AG10803 (cell line): ENCODE measurements at regions not wholly inside any gene's neighbourhood (a gene's known extent, or its start where the extent isn't known, plus 50 kb on each side); places are given as distances from the start of the nearest gene placed in this dataset.
A peak's percentile ranks its signal among the peaks of the same experiment; 100 is the strongest.

Experiments
- DNase-seq: peaks from one replicate; pipeline ENCODE4 v3.0.0; 2010; ENCODE audit warnings: low read depth
- H3K4me3 ChIP-seq: 2 replicates; pipeline ENCODE4 v1.5.1; 2011; ENCODE audit warnings: mild to moderate bottlenecking, low read length, control low read depth
- TF ChIP-seq, protein P1 (sequence below): conservative IDR thresholded peaks from 2 replicates; pipeline ENCODE4 v1.5.1; 2011; ENCODE audit warnings: mild to moderate bottlenecking, low read length, control low read depth, inconsistent platforms

DNA sequence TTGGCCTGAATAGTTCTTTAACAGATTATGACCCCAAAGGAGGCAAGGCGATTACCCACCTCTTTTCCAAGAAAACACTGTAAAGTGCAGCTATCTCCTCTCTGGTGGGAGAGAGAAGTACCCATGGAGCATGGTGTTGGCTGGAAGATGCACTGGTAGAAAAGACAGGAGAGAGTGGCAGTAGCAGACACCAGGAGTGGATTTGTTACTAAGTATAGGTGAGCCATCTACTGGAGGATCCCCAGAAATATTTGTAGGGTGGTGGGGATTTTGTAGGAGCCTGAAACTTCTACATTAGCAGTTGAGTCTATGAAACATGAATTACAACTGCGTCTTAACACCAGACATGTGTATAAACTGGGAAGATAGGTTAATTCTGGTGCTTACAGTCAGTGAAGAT is 148.0 kb downstream of the SLC38A4 start:
- no peak overlapping the region for H3K4me3 ChIP-seq
- TF ChIP-seq, protein P1, sequence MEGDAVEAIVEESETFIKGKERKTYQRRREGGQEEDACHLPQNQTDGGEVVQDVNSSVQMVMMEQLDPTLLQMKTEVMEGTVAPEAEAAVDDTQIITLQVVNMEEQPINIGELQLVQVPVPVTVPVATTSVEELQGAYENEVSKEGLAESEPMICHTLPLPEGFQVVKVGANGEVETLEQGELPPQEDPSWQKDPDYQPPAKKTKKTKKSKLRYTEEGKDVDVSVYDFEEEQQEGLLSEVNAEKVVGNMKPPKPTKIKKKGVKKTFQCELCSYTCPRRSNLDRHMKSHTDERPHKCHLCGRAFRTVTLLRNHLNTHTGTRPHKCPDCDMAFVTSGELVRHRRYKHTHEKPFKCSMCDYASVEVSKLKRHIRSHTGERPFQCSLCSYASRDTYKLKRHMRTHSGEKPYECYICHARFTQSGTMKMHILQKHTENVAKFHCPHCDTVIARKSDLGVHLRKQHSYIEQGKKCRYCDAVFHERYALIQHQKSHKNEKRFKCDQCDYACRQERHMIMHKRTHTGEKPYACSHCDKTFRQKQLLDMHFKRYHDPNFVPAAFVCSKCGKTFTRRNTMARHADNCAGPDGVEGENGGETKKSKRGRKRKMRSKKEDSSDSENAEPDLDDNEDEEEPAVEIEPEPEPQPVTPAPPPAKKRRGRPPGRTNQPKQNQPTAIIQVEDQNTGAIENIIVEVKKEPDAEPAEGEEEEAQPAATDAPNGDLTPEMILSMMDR, result peak; percentile 28
- peak; percentile 29 for DNase-seq

DNA sequence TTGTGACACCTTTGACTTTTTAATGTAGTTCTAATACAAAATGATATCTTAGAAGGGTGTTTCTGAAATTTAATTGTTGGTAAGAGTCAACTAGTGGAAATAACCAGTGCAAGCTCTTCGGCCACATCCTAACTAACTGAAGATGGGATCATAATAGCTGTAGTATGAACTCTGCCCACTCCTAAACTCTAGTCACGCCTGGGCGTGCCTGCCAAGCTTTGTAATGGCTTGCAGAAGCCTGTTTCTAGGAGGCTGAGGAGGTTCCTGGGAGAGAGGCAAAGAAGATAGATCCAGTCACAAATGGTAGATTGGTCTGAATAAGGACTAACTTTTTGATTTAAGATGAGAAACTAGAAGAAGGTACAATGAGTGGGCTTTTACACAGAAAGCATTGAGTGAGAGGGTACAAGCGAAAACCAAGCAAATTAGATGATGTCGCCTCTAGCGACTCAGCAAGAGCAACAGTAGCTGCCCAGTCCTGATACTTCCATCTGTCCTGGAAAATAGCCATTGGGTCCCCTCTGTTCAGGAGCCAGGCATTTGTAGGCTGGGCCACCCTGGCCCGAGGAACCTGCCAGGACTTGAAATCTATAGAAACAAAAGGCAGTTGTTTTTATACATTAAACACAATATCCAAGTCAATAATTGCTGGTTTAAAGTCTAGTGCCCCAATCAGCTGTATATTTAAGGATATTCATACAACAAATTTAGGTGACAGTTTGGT is 148.8 kb downstream of the SLC38A4 start:
- TF ChIP-seq, protein P1, result no peak
- peak; percentile 40 for DNase-seq
- H3K4me3 ChIP-seq, result no peak overlapping the region

DNA sequence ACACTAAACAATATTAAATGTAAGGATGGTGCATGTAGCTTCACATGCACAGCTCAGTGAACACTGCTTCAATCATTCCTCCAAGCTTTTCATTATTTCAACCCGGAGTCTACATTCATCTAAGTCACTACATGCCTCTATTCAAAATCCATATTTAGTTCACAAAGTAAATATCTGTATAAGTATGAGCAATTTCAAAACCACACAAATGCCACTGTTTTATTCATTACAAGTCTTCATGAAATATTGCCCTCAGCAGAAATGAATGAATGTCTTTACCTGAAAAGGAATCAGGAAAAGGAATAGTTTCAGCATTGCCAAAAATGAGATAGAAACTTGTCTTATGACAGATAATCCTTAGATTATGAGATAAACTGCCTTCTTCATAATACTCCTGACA is 149.4 kb downstream of the SLC38A4 start:
- TF ChIP-seq, protein P1, result no peak
- no peak overlapping the region for H3K4me3 ChIP-seq
- DNase-seq, result no peak

DNA sequence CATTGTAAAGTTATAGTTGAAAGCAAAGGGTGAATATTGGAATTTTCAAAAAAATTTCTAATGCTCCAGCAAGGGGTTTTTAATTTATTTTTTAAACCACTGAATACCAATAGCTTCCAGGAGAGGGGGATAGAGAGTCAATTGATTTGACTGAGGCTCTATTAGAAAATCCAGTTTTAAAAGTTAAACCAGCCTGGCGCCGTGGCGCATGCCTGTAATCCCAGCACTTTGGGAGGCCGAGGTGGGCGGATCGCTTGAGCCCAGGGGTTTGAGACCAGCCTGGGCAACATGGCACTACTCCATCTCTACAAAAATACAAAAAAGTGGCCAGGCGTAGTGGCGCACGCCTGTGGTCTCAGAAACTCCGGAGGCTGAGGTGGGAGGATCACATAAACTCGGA is 150.1 kb downstream of the SLC38A4 start:
- DNase-seq, result peak; percentile 48

DNA sequence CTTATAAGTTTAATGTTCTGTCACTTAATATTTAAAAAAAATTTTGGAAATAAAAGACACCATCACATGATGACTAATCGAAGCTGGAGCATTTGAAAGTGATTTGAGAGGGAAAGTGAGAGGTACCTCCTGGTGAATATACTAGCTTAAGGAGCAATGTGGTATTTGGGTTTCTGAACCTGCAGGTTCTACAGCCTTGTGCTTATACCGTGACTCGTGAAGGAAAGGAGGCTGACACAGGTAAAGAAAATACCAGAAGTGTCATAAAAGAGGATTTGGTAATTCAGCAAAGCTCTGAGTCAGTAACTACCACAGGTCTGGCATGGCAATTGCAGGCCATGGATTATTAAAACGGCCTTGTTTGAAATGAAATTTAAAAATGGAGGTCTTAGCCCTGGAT is 151.0 kb downstream of the SLC38A4 start:
- DNase-seq, result no peak
- TF ChIP-seq, protein P1, result no peak
- no peak overlapping the region for H3K4me3 ChIP-seq

More for the DNA sequence above, 150.1 kb downstream of the SLC38A4 start:
- TF ChIP-seq, protein P1, result peak; percentile 70
- no peak overlapping the region for H3K4me3 ChIP-seq

DNA sequence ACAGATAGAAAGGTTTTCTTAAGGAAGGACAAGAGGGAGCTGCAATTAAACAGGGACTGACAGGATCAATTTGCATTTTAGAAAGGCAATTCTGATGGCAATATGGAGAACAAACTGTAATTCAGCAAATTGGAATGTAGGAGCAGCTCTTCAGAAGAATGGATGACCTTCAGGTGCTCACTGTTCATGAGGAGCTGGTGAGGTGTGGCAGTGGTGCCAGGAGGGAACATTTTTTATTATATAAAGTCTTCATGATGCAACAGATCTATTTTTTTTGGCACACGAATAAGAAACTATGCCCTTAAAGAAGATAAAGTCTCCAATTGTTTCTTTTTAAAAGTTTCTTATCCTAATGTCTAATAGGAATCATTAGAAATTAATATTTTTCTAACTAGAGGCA is 151.7 kb downstream of the SLC38A4 start:
- no peak overlapping the region for H3K4me3 ChIP-seq
- TF ChIP-seq, protein P1, result no peak
- no peak for DNase-seq

DNA sequence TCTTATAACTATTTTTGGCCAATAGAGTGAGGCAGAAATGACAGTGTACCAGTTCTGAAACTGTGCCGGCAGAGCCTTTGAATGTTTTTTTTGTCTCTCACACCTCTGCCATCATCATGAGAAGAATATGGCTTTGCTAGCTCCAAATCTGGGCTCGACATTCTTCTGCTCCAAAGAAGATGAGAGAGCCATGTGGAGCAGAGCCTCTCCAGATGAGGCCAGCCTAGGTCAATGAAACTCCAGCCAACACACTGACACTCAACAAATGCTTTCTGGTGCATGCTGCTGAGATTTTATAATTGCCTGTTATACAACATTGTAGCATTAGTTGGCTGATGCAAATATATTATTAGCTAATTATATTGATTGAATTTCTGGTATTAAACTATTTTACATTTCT is 154.7 kb downstream of the SLC38A4 start:
- DNase-seq, result peak; percentile 10
- TF ChIP-seq, protein P1, result no peak
- H3K4me3 ChIP-seq, result no peak overlapping the region
